ENCODE measurements at regions not wholly inside any gene's neighbourhood (a gene's known extent, or its start where the extent isn't known, plus 50 kb on each side); places are given as distances from the start of the nearest gene placed in this dataset.

DNA sequence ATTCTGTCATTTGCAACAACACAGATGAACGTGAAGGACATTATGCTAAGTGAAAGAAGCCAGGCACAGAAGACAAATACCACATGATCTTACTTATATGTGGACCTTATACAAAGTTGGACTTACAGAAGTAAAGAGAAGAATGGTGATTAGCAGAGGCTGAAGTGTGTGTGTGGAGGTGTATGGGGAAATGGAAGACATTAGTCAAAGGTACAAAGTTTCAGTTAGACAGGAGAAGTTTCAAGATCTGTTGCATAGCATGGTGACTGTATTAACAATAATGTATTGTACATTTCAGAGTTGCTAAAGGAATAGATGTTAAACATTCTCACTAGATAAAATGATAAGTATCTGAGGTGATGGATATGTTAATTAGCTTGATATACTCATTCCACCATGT is 124.4 kb upstream of the ADRA1D start:
- ATAC-seq (peak; percentile 52), DNase-seq (no peak)
- Mint-ChIP-seq H3K27me3 (peaks cover 8% of the 10 kb centered on the region), H3K4me1 (peaks cover 64% of the 10 kb centered on the region), H3K27ac (no peak overlapping the region), H3K4me3 (no peak overlapping the region), H3K9me3 (no peaks in the 10 kb centered on the region)

DNA sequence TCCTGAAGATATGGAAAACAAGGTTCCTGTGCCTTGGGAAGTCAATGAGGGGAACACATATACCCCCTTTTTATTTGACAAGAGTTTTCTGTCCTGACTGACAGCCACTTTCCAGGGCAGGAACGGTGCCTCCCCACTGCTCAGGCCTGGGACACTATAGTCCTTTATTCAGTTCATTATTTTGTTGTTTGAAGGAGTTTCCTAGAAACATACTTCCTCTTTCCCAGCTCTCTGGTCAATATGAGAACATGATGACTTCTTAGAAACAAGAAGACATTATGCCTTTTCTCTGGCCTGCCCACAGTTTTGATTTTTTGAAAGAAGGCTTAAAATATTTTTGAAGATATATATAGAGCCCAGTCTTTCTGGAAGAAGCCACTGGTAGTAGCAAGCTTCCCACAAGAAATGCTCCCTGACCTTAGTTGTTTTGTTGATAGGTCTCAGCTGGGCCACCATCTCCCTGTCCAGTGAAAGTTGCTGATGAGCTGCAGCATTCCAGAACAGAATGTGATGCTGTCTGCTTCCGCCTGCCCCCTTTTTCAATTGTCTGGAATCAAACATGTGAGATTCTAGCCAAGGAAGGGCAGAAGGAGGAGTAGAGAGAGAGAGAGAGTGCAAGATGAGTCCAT is 122.7 kb upstream of the ADRA1D start:
- DNase-seq (no peak), ATAC-seq (no peak)
- Mint-ChIP-seq H3K27ac (peak overlapping the region in 1 of 2 donors; percentile 80), H3K27me3 (peaks cover 6% of the 10 kb centered on the region), H3K4me1 (peaks cover 64% of the 10 kb centered on the region), H3K9me3 (peaks cover 0 to 7% of the 10 kb centered on the region in 2 donors), H3K4me3 (no peak overlapping the region)

GRCh38 chr20:4370851-4371250 is 121.8 kb upstream of the ADRA1D start:
- peaks cover 0 to 16% of the 10 kb centered on the region in 2 donors for H3K9me3 Mint-ChIP-seq
- peaks cover 59% of the 10 kb centered on the region for H3K4me1 Mint-ChIP-seq
- no peak overlapping the region for H3K4me3 Mint-ChIP-seq
- H3K27me3 Mint-ChIP-seq = peaks cover 3% of the 10 kb centered on the region
- H3K27ac Mint-ChIP-seq = peak overlapping the region in 1 of 2 donors; percentile 52
- ATAC-seq (no peak), DNase-seq (no peak)

DNA sequence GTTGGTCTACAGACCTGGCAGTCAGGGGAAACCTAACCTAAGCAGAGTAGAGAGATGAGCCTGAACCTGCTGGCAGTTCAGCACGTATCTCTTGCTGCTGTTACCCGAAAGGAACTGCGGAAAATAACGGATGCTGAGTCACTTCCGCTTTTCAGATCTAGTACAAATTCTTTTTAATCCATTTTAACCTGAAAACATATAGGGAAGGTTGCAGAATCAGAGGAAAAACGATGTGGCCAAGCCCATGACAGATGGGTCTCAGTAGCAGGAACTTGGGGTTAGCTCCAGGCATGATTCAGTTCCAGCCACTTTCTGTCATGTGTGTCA is 120.7 kb upstream of the ADRA1D start:
- Mint-ChIP-seq H3K27me3 (no peaks in the 10 kb centered on the region), H3K4me3 (peak overlapping the region; percentile 0 to 9), H3K4me1 (peaks cover 55% of the 10 kb centered on the region), H3K9me3 (peaks cover 0 to 24% of the 10 kb centered on the region in 2 donors), H3K27ac (peak overlapping the region; percentile 88 to 93)
- DNase-seq = peak; percentile 33 to 42
- ATAC-seq = peak; percentile 92

DNA sequence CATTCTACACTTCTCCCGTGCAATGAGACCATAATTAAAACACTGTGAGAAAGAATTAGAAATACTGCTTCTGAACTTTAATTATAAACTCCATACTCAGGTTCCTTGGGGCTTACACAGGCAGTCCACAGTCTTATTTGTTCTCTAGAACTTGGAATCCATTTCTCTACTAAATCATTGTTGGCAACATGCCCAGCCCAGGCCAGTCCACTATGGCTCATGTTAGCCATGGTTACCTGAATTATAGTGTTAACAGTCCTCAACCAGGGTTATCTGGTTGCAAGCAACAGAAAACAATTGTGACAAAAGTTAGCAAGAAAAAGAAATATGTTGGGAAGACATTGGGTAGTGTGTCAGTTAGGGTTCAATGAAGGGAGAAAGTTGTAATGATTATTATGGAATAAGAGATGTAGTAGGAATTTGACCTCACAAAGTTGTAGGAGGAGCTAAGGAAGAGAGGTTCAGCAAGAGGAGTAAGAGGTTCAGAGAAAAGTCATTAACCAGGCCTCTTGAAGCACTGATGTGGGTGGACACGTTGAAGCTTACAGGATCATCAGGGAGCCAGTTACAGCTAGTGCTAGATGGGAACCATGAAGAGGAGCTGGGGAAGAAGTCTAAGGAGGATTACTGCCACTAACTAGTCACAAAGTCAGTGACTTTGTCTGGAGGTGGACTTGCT is 120.2 kb upstream of the ADRA1D start:
- DNase-seq (no peak), ATAC-seq (no peak)
- Mint-ChIP-seq H3K27ac (peak overlapping the region; percentile 88 to 93), H3K9me3 (peaks cover 0 to 26% of the 10 kb centered on the region in 2 donors), H3K27me3 (no peaks in the 10 kb centered on the region), H3K4me3 (peak overlapping the region; percentile 0 to 9), H3K4me1 (peaks cover 53% of the 10 kb centered on the region)

GRCh38 chr20:4366076-4366475 is 117.0 kb upstream of the ADRA1D start:
- no peak for DNase-seq
- ATAC-seq = no peak

DNA sequence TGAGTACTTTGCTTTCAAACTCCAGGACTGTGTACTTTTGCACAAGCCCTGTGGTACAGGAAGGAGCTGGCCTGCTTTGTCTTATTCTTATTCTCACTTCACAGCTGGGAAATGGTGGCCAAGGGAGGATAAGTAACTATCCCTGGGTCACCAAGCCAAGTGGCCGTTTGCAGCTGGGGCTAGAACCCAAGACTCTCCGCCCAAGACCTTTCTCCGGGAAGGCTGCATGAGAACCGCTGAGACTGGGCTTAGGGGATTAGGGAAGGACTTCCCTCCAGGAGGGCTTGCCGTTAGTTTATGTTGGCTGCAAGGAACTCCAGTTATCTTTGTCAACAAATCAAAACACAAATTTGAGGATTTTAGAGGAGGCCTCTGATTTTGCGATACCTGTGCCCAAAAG is 109.5 kb upstream of the ADRA1D start:
- no peak overlapping the region for H3K27ac Mint-ChIP-seq
- ATAC-seq (no peak), DNase-seq (no peak)
- no peaks in the 10 kb centered on the region for H3K9me3 Mint-ChIP-seq
- no peak overlapping the region for H3K4me3 Mint-ChIP-seq
- peaks cover 15% of the 10 kb centered on the region for H3K27me3 Mint-ChIP-seq
- no peaks in the 10 kb centered on the region for H3K4me1 Mint-ChIP-seq

More at GRCh38 chr20:4366076-4366475, 117.0 kb upstream of the ADRA1D start:
- Mint-ChIP-seq H3K4me3 (no peak overlapping the region), H3K9me3 (peaks cover 0 to 26% of the 10 kb centered on the region in 2 donors), H3K4me1 (peaks cover 22% of the 10 kb centered on the region), H3K27ac (no peak overlapping the region), H3K27me3 (no peaks in the 10 kb centered on the region)

GRCh38 chr20:4352348-4352747 is 103.3 kb upstream of the ADRA1D start:
- ATAC-seq = no peak
- Mint-ChIP-seq H3K27ac (no peak overlapping the region), H3K4me1 (no peaks in the 10 kb centered on the region), H3K9me3 (peaks cover 6 to 9% of the 10 kb centered on the region in 2 donors), H3K4me3 (no peak overlapping the region), H3K27me3 (peaks cover 51% of the 10 kb centered on the region)
- DNase-seq = no peak

GRCh38 chr20:4350096-4350495 is 101.0 kb upstream of the ADRA1D start:
- peaks cover 6 to 9% of the 10 kb centered on the region in 2 donors for H3K9me3 Mint-ChIP-seq
- H3K27ac Mint-ChIP-seq = no peak overlapping the region
- ATAC-seq (no peak), DNase-seq (no peak)
- peaks cover 55% of the 10 kb centered on the region for H3K27me3 Mint-ChIP-seq
- no peak overlapping the region for H3K4me3 Mint-ChIP-seq
- H3K4me1 Mint-ChIP-seq = no peaks in the 10 kb centered on the region

DNA sequence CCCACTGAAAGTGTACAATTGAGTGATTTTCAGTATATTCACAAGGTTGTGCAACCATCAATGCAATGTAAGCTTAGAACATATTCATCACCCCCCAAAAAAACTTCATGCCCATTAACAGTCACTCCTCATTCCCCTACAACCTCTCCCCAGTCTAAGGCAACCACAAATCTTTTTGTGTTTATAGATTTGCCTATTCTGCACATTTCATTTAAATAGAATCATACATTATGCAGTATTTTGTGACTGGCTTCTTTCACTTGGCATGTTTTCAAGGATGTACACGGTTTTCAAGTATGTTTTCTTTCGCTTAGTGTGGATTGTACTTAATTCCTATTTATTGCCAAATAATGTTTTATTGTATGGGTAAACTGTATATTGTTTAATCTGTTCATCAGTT is 95.6 kb upstream of the ADRA1D start:
- no peak overlapping the region for H3K27ac Mint-ChIP-seq
- peaks cover 69% of the 10 kb centered on the region for H3K27me3 Mint-ChIP-seq
- DNase-seq (no peak), ATAC-seq (no peak)
- H3K4me3 Mint-ChIP-seq = no peak overlapping the region
- no peaks in the 10 kb centered on the region for H3K9me3 Mint-ChIP-seq
- no peaks in the 10 kb centered on the region for H3K4me1 Mint-ChIP-seq

- Mint-ChIP-seq H3K4me1 (no peaks in the 10 kb centered on the region), H3K27me3 (peaks cover 68% of the 10 kb centered on the region), H3K4me3 (no peak overlapping the region), H3K9me3 (no peaks in the 10 kb centered on the region), H3K27ac (no peak overlapping the region)
- no peak for DNase-seq
- ATAC-seq = no peak
Measured at GRCh38 chr20:4342609-4343008, 93.5 kb upstream of the ADRA1D start.

- DNase-seq (no peak), ATAC-seq (no peak)
- Mint-ChIP-seq H3K27ac (no peak overlapping the region), H3K9me3 (no peaks in the 10 kb centered on the region), H3K4me3 (no peak overlapping the region), H3K27me3 (peaks cover 64% of the 10 kb centered on the region), H3K4me1 (no peaks in the 10 kb centered on the region)
Measured at GRCh38 chr20:4341804-4342485, 92.9 kb upstream of the ADRA1D start.

DNA sequence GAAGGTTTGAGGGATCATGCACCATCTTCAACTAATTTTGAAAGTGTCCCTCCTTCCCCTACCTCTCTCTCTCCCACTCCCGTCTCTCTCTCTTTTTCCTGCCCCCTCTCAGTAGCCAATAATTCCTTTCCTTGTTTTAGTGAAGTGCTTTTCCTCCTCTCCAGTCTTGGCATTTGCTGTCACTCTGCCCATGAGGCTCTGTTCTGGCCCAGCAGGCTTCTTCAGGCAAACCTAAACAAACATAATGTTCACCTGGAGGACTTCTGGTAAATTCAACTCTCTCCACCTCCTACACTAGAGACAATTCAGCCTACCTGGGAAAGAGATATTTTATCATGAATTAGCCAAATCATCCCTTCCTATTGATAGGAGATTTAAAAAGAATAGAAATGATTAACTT is 86.6 kb upstream of the ADRA1D start:
- no peaks in the 10 kb centered on the region for H3K4me1 Mint-ChIP-seq
- no peak for ATAC-seq
- no peak for DNase-seq
- H3K4me3 Mint-ChIP-seq = no peak overlapping the region
- peak overlapping the region in 1 of 2 donors; percentile 3 for H3K27ac Mint-ChIP-seq
- H3K9me3 Mint-ChIP-seq = no peaks in the 10 kb centered on the region
- peaks cover 22% of the 10 kb centered on the region for H3K27me3 Mint-ChIP-seq

DNA sequence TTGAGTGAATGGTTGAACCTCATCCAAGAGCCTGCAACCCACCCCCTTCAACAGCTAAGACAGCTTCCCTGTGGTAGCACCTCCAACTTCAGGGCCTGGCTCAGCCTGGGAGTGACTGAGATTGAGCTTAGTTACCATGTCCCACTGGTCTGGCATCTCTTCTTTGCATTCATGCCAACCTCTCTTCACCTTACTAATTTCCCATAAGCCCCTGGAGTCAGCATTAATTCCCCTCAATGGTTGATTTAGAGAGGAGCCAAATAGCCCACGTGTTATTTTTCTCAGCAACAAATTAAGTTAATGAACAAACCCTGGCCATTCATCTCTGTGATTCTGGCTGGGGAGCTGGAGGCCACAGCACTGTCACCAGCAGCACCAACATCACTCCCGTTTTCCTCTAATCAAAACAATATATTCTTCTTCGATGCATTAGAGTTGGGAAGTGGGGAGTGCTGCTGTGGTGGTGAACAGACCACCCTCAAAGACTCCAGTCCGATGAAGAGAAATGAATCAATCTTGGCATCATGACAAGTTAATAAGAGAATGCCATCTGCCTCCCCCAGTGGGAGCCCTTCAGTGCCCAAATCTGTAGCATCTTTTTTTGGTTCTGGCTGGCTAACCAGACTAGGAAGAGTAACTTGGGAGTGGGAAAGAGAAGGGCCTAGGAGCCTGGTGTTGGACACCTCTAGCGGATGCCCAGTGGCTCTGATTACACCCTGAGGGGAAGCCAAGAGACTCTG is 83.2 kb upstream of the ADRA1D start:
- no peaks in the 10 kb centered on the region for H3K4me1 Mint-ChIP-seq
- no peak for DNase-seq
- ATAC-seq = no peak
- H3K9me3 Mint-ChIP-seq = no peaks in the 10 kb centered on the region
- H3K27me3 Mint-ChIP-seq = peaks cover 8% of the 10 kb centered on the region
- no peak overlapping the region for H3K27ac Mint-ChIP-seq
- no peak overlapping the region for H3K4me3 Mint-ChIP-seq

- Mint-ChIP-seq H3K9me3 (no peaks in the 10 kb centered on the region), H3K27ac (no peak overlapping the region), H3K4me3 (no peak overlapping the region), H3K27me3 (peaks cover 8% of the 10 kb centered on the region), H3K4me1 (no peaks in the 10 kb centered on the region)
- DNase-seq (no peak), ATAC-seq (no peak)
Measured at GRCh38 chr20:4330011-4330410, 80.9 kb upstream of the ADRA1D start.

GRCh38 chr20:4329232-4329631 is 80.1 kb upstream of the ADRA1D start:
- no peaks in the 10 kb centered on the region for H3K4me1 Mint-ChIP-seq

More at GRCh38 chr20:4329232-4329631, 80.1 kb upstream of the ADRA1D start:
- H3K9me3 Mint-ChIP-seq = no peaks in the 10 kb centered on the region
- H3K4me3 Mint-ChIP-seq = no peak overlapping the region
- no peak for DNase-seq
- peaks cover 8% of the 10 kb centered on the region for H3K27me3 Mint-ChIP-seq
- no peak overlapping the region for H3K27ac Mint-ChIP-seq
- no peak for ATAC-seq

All from stimulated activated naive CD8-positive, alpha-beta T cell treated with anti-CD3 and anti-CD28 coated beads, Interleukin-15, amount 100 ng/mL, for 72 hours (primary cell).